ENCODE measurements at regions not wholly inside any gene's neighbourhood (a gene's known extent, or its start where the extent isn't known, plus 50 kb on each side); places are given as distances from the start of the nearest gene placed in this dataset.
A peak's percentile ranks its signal among the peaks of the same experiment; 100 is the strongest.

DNA sequence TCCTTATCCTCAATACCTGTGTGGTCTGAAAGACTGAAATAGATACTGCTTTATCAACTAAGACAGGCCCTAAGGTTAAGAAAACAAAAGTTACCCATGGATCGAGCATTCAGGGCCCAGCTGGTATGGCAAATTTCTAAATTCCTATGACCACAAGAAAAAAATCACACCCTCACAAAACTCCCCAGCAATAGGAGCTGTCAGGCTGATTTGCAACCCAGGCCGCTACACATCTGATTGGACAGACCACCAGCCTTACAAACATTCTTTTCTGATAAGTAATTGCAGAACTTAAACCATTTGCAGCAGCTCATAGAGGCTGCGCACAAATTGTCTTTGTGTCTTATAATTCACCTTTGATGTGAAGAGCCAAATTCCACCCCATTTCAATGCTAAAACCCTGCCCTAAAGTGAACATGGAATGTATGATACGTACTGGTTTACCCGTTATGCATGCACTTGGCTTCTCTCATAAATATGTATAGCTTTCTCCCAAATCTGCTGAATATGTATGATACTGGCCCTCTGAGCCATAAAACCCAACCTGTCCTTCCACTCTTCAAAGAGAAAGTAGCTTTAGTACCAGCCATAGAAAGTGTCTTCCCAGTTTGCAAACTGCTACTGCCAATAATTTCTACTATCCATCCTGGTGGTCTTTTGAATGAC, 842.5 kb downstream of the GRID1 start:
- no peaks in the 10 kb centered on the region for H3K36me3 ChIP-seq (ENCODE audit: control insufficient read depth, insufficient read depth, low read length)
- TF ChIP-seq EZH2 (IDR thresholded peaks at IDR 0.05; ENCODE audit: low read length, missing control alignments): no peak
- TF ChIP-seq, protein P1, sequence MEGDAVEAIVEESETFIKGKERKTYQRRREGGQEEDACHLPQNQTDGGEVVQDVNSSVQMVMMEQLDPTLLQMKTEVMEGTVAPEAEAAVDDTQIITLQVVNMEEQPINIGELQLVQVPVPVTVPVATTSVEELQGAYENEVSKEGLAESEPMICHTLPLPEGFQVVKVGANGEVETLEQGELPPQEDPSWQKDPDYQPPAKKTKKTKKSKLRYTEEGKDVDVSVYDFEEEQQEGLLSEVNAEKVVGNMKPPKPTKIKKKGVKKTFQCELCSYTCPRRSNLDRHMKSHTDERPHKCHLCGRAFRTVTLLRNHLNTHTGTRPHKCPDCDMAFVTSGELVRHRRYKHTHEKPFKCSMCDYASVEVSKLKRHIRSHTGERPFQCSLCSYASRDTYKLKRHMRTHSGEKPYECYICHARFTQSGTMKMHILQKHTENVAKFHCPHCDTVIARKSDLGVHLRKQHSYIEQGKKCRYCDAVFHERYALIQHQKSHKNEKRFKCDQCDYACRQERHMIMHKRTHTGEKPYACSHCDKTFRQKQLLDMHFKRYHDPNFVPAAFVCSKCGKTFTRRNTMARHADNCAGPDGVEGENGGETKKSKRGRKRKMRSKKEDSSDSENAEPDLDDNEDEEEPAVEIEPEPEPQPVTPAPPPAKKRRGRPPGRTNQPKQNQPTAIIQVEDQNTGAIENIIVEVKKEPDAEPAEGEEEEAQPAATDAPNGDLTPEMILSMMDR (conservative IDR thresholded peaks at IDR 0.05 in 1 of 2, IDR thresholded peaks at IDR 0.05 in 1 of 2; ENCODE audit: low read depth in 1 of 2, low read length in 2 of 2): no peak
- H3K4me3 ChIP-seq (replicated peaks in 1 of 4; ENCODE audit: control extremely low read depth in 1 of 4, insufficient read depth in 1 of 4, low read depth in 3 of 4, low read length in 4 of 4): no peak overlapping the region
- no peaks in the 10 kb centered on the region for H4K20me1 ChIP-seq (ENCODE audit: control insufficient read depth, extremely low read depth, insufficient read depth, low read length)
- DNase-seq (ENCODE audit: low read depth in 2 of 2): peak in 1 of 2 donors; percentile 38
- H3K9ac ChIP-seq (ENCODE audit: insufficient read depth, low read length): no peak overlapping the region
- H3K4me2 ChIP-seq (ENCODE audit: extremely low read depth, insufficient read depth, low read length): no peak overlapping the region
- no peak overlapping the region for H3K27ac ChIP-seq (ENCODE audit: insufficient read depth, low read length)
- H3K79me2 ChIP-seq (ENCODE audit: control insufficient read depth, insufficient read depth, low read length): no peaks in the 10 kb centered on the region
- H2AFZ ChIP-seq (ENCODE audit: low read length): no peak overlapping the region
- no peaks in the 10 kb centered on the region for H3K4me1 ChIP-seq (ENCODE audit: control insufficient read depth, extremely low read depth, insufficient read depth, low read length)
- no peaks in the 10 kb centered on the region for H3K9me3 ChIP-seq (ENCODE audit: control insufficient read depth, insufficient read depth, low read depth, low read length)
- no peaks in the 10 kb centered on the region for H3K27me3 ChIP-seq (ENCODE audit: control insufficient read depth, insufficient read depth, low read length)

- TF ChIP-seq, protein P1 (conservative IDR thresholded peaks at IDR 0.05 in 1 of 2, IDR thresholded peaks at IDR 0.05 in 1 of 2; ENCODE audit: low read depth in 1 of 2, low read length in 2 of 2): no peak
- TF ChIP-seq EZH2 (IDR thresholded peaks at IDR 0.05; ENCODE audit: low read length, missing control alignments): no peak
- peak in 1 of 2 donors; percentile 7 for DNase-seq (ENCODE audit: low read depth in 2 of 2)
- Histone ChIP-seq H3K36me3 (ENCODE audit: control insufficient read depth, insufficient read depth, low read length) (no peaks in the 10 kb centered on the region), H3K4me2 (ENCODE audit: extremely low read depth, insufficient read depth, low read length) (no peak overlapping the region), H3K4me3 (replicated peaks in 1 of 4; ENCODE audit: control extremely low read depth in 1 of 4, insufficient read depth in 1 of 4, low read depth in 3 of 4, low read length in 4 of 4) (no peak overlapping the region), H2AFZ (ENCODE audit: low read length) (no peak overlapping the region), H3K27me3 (ENCODE audit: control insufficient read depth, insufficient read depth, low read length) (no peaks in the 10 kb centered on the region), H4K20me1 (ENCODE audit: control insufficient read depth, extremely low read depth, insufficient read depth, low read length) (no peaks in the 10 kb centered on the region), H3K4me1 (ENCODE audit: control insufficient read depth, extremely low read depth, insufficient read depth, low read length) (no peaks in the 10 kb centered on the region), H3K79me2 (ENCODE audit: control insufficient read depth, insufficient read depth, low read length) (no peaks in the 10 kb centered on the region), H3K9me3 (ENCODE audit: control insufficient read depth, insufficient read depth, low read depth, low read length) (no peaks in the 10 kb centered on the region), H3K9ac (ENCODE audit: insufficient read depth, low read length) (no peak overlapping the region), H3K27ac (ENCODE audit: insufficient read depth, low read length) (no peak overlapping the region)
Observed at GRCh38 chr10:85527616-85528317, 838.8 kb downstream of the GRID1 start.

DNA sequence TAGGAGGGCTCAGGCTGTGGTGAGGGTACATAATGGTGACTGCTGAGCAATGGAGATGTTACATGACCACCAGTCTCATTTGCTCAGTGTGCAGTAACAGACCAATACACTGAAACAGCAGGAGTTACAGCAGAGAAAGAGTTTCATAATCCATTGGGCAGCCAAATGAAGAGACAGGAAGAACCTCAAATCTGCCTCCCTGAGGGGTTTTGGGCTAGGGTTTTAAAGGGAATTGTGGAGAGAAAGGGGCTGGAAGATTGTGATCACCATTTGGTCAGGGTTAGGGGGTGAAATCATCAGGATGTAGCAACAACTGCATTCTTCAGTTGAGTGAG, 838.3 kb downstream of the GRID1 start:
- Histone ChIP-seq H3K9ac (ENCODE audit: insufficient read depth, low read length) (no peak overlapping the region), H3K79me2 (ENCODE audit: control insufficient read depth, insufficient read depth, low read length) (no peaks in the 10 kb centered on the region), H2AFZ (ENCODE audit: low read length) (no peak overlapping the region), H4K20me1 (ENCODE audit: control insufficient read depth, extremely low read depth, insufficient read depth, low read length) (no peaks in the 10 kb centered on the region), H3K9me3 (ENCODE audit: control insufficient read depth, insufficient read depth, low read depth, low read length) (no peaks in the 10 kb centered on the region), H3K4me2 (ENCODE audit: extremely low read depth, insufficient read depth, low read length) (no peak overlapping the region), H3K36me3 (ENCODE audit: control insufficient read depth, insufficient read depth, low read length) (no peaks in the 10 kb centered on the region), H3K4me1 (ENCODE audit: control insufficient read depth, extremely low read depth, insufficient read depth, low read length) (no peaks in the 10 kb centered on the region), H3K4me3 (replicated peaks in 1 of 4; ENCODE audit: control extremely low read depth in 1 of 4, insufficient read depth in 1 of 4, low read depth in 3 of 4, low read length in 4 of 4) (no peak overlapping the region), H3K27me3 (ENCODE audit: control insufficient read depth, insufficient read depth, low read length) (no peaks in the 10 kb centered on the region), H3K27ac (ENCODE audit: insufficient read depth, low read length) (no peak overlapping the region)
- DNase-seq (ENCODE audit: low read depth in 2 of 2): no peak
- TF ChIP-seq EZH2 (IDR thresholded peaks at IDR 0.05; ENCODE audit: low read length, missing control alignments): no peak
- TF ChIP-seq, protein P1 (conservative IDR thresholded peaks at IDR 0.05 in 1 of 2, IDR thresholded peaks at IDR 0.05 in 1 of 2; ENCODE audit: low read depth in 1 of 2, low read length in 2 of 2): no peak

Data from fibroblast of lung (primary cell).